CD4-positive, CD25-positive, alpha-beta regulatory T cell (primary cell): ENCODE measurements at regions not wholly inside any gene's neighbourhood (a gene's known extent, or its start where the extent isn't known, plus 50 kb on each side); places are given as distances from the start of the nearest gene placed in this dataset.

Source experiments
- ATAC-seq, 2 donors: fragments of 150-1000 bp; cut with Tn5 transposase; one replicate each; pipeline ENCODE4 v1.10.0; 2021; ENCODE audit warnings: low read depth in 2 of 2, moderate number of reproducible peaks in 2 of 2, moderate library complexity in 1 of 2
- DNase-seq, 3 donors: peaks; one replicate each; pipeline versions ENCODE4 v3.0.0 to v3.0.0-alpha.2; 2012 to 2022; ENCODE audit warnings: mixed read lengths in 1 of 3
- H3K27ac ChIP-seq: one replicate; pipeline ENCODE4 v1.7.0; 2013; ENCODE audit warnings: mild to moderate bottlenecking, low read length; ENCODE audit not compliant: insufficient read depth, poor library complexity, severe bottlenecking
- H3K27me3 ChIP-seq: one replicate; pipeline ENCODE4 v1.7.0; 2013; ENCODE audit warnings: low read length; ENCODE audit not compliant: control insufficient read depth, insufficient read depth
- H3K36me3 ChIP-seq: one replicate; pipeline ENCODE4 v1.7.0; 2013; ENCODE audit warnings: mild to moderate bottlenecking, low read length, moderate library complexity; ENCODE audit not compliant: control insufficient read depth, insufficient read depth
- H3K4me1 ChIP-seq: 2 replicates; pipeline ENCODE4 v1.7.0; 2013; ENCODE audit warnings: mild to moderate bottlenecking, low read length; ENCODE audit not compliant: insufficient read depth, control insufficient read depth, poor library complexity, severe bottlenecking
- H3K4me3 ChIP-seq: one replicate; pipeline ENCODE4 v1.7.0; 2013; ENCODE audit warnings: low read depth, mild to moderate bottlenecking, low read length, moderate library complexity
- H3K9me3 ChIP-seq, 2 experiments: 1 replicate in 1 of 2; 2 replicates in 1 of 2; pipeline ENCODE4 v1.7.0; 2013; ENCODE audit warnings: low read length in 2 of 2, mild to moderate bottlenecking in 1 of 2, moderate library complexity in 1 of 2; ENCODE audit not compliant: control insufficient read depth in 2 of 2
- H3K27ac Mint-ChIP-seq, 3 donors: one replicate each; pipeline ENCODE4 v1.8.0; 2020 to 2022; ENCODE audit warnings: mild to moderate bottlenecking in 3 of 3, mixed read lengths in 3 of 3, moderate library complexity in 2 of 3
- H3K27me3 Mint-ChIP-seq: one replicate; pipeline ENCODE4 v1.8.0; 2022; ENCODE audit warnings: mild to moderate bottlenecking, mixed read lengths
- H3K36me3 Mint-ChIP-seq: one replicate; pipeline ENCODE4 v1.8.0; 2020; ENCODE audit warnings: mixed read lengths
- H3K4me1 Mint-ChIP-seq, 4 donors: one replicate each; pipeline ENCODE4 v1.8.0; 2020 to 2022; ENCODE audit warnings: mixed read lengths in 4 of 4, mild to moderate bottlenecking in 1 of 4
- H3K4me3 Mint-ChIP-seq, 4 donors: one replicate each; pipeline ENCODE4 v1.8.0; 2020 to 2022; ENCODE audit warnings: mild to moderate bottlenecking in 4 of 4, mixed read lengths in 4 of 4, moderate library complexity in 3 of 4
- H3K9me3 Mint-ChIP-seq, 7 donors: one replicate each; pipeline ENCODE4 v1.8.0; 2020 to 2022; ENCODE audit warnings: mixed read lengths in 7 of 7, mild to moderate bottlenecking in 3 of 7, moderate library complexity in 2 of 7

- DNase-seq: no peak
These were observed 138.7 kb upstream of the NR3C1 start for GRCh38 chr5:143541943-143542797.

GRCh38 chr5:143539742-143540141, 136.3 kb upstream of the NR3C1 start:
- Mint-ChIP-seq H3K27ac (no peak overlapping the region), H3K36me3 (no peaks in the 10 kb centered on the region)

More at GRCh38 chr5:143541943-143542797, 138.7 kb upstream of the NR3C1 start:
- Histone ChIP-seq H3K27ac (no peak overlapping the region), H3K4me3 (no peak overlapping the region), H3K4me1 (no peaks in the 10 kb centered on the region), H3K9me3 (peaks cover 12 to 14% of the 10 kb centered on the region in 2 experiments), H3K27me3 (no peaks in the 10 kb centered on the region), H3K36me3 (no peaks in the 10 kb centered on the region)
- H3K9me3 Mint-ChIP-seq: peaks cover 2 to 6% (median 4%) of the 10 kb centered on the region in 7 donors
- no peak overlapping the region for H3K4me3 Mint-ChIP-seq
- no peak overlapping the region for H3K27ac Mint-ChIP-seq
- H3K4me1 Mint-ChIP-seq: no peaks in the 10 kb centered on the region
- H3K36me3 Mint-ChIP-seq: no peaks in the 10 kb centered on the region
- no peak for ATAC-seq
- H3K27me3 Mint-ChIP-seq: peaks cover 18% of the 10 kb centered on the region

GRCh38 chr5:143537056-143537455, 133.6 kb upstream of the NR3C1 start:
- no peak for ATAC-seq
- H3K36me3 ChIP-seq: no peaks in the 10 kb centered on the region

More at GRCh38 chr5:143539742-143540141, 136.3 kb upstream of the NR3C1 start:
- Mint-ChIP-seq H3K9me3 (peaks cover 2 to 6% (median 4%) of the 10 kb centered on the region in 7 donors), H3K27me3 (peaks cover 15% of the 10 kb centered on the region), H3K4me3 (no peak overlapping the region), H3K4me1 (no peaks in the 10 kb centered on the region)
- H3K27me3 ChIP-seq: no peaks in the 10 kb centered on the region
- no peaks in the 10 kb centered on the region for H3K4me1 ChIP-seq
- ATAC-seq (no peak), DNase-seq (no peak)
- peaks cover 12 to 14% of the 10 kb centered on the region in 2 experiments for H3K9me3 ChIP-seq
- no peaks in the 10 kb centered on the region for H3K36me3 ChIP-seq
- no peak overlapping the region for H3K4me3 ChIP-seq
- H3K27ac ChIP-seq: no peak overlapping the region

GRCh38 chr5:143536364-143536763, 132.9 kb upstream of the NR3C1 start:
- no peak for ATAC-seq
- Mint-ChIP-seq H3K4me1 (no peaks in the 10 kb centered on the region), H3K27ac (no peak overlapping the region), H3K27me3 (peaks cover 6% of the 10 kb centered on the region), H3K9me3 (peaks cover 0 to 6% (median 4%) of the 10 kb centered on the region in 7 donors), H3K4me3 (no peak overlapping the region), H3K36me3 (no peaks in the 10 kb centered on the region)
- Histone ChIP-seq H3K27me3 (no peaks in the 10 kb centered on the region), H3K4me3 (no peak overlapping the region), H3K9me3 (peaks cover 12 to 14% of the 10 kb centered on the region in 2 experiments), H3K4me1 (no peaks in the 10 kb centered on the region), H3K36me3 (no peaks in the 10 kb centered on the region), H3K27ac (no peak overlapping the region)
- no peak for DNase-seq

More at GRCh38 chr5:143537056-143537455, 133.6 kb upstream of the NR3C1 start:
- no peaks in the 10 kb centered on the region for H3K36me3 Mint-ChIP-seq
- H3K27ac Mint-ChIP-seq: no peak overlapping the region
- peaks cover 0 to 6% (median 4%) of the 10 kb centered on the region in 7 donors for H3K9me3 Mint-ChIP-seq
- Histone ChIP-seq H3K9me3 (peaks cover 12 to 14% of the 10 kb centered on the region in 2 experiments), H3K4me1 (no peaks in the 10 kb centered on the region), H3K27me3 (no peaks in the 10 kb centered on the region), H3K4me3 (no peak overlapping the region), H3K27ac (no peak overlapping the region)
- peaks cover 6% of the 10 kb centered on the region for H3K27me3 Mint-ChIP-seq
- no peak overlapping the region for H3K4me3 Mint-ChIP-seq
- H3K4me1 Mint-ChIP-seq: no peaks in the 10 kb centered on the region
- DNase-seq: no peak

GRCh38 chr5:143534761-143535154, 131.3 kb upstream of the NR3C1 start:
- DNase-seq (no peak), ATAC-seq (no peak)
- peaks cover 10 to 12% of the 10 kb centered on the region in 2 experiments for H3K9me3 ChIP-seq
- H3K36me3 Mint-ChIP-seq: no peaks in the 10 kb centered on the region
- no peak overlapping the region for H3K4me3 ChIP-seq
- H3K27me3 Mint-ChIP-seq: no peaks in the 10 kb centered on the region
- peaks cover 0 to 5% (median 3%) of the 10 kb centered on the region in 7 donors for H3K9me3 Mint-ChIP-seq
- H3K4me1 ChIP-seq: no peaks in the 10 kb centered on the region
- no peak overlapping the region for H3K27ac ChIP-seq
- H3K27me3 ChIP-seq: no peaks in the 10 kb centered on the region
- no peak overlapping the region for H3K27ac Mint-ChIP-seq
- H3K36me3 ChIP-seq: no peaks in the 10 kb centered on the region
- no peaks in the 10 kb centered on the region for H3K4me1 Mint-ChIP-seq
- no peak overlapping the region for H3K4me3 Mint-ChIP-seq

- DNase-seq (no peak), ATAC-seq (no peak)
- no peaks in the 10 kb centered on the region for H3K4me1 ChIP-seq
- Mint-ChIP-seq H3K9me3 (peaks cover 0 to 3% (median 0%) of the 10 kb centered on the region in 7 donors), H3K4me3 (no peak overlapping the region), H3K4me1 (no peaks in the 10 kb centered on the region), H3K27ac (no peak overlapping the region), H3K27me3 (no peaks in the 10 kb centered on the region), H3K36me3 (no peaks in the 10 kb centered on the region)
- H3K27me3 ChIP-seq: no peaks in the 10 kb centered on the region
- H3K36me3 ChIP-seq: no peaks in the 10 kb centered on the region
- H3K9me3 ChIP-seq: peaks cover 4 to 6% of the 10 kb centered on the region in 2 experiments
- no peak overlapping the region for H3K27ac ChIP-seq
- no peak overlapping the region for H3K4me3 ChIP-seq
These were observed 130.7 kb upstream of the NR3C1 start for GRCh38 chr5:143533978-143534760.

GRCh38 chr5:143533475-143533874, 130.0 kb upstream of the NR3C1 start:
- H3K36me3 Mint-ChIP-seq: no peaks in the 10 kb centered on the region
- no peaks in the 10 kb centered on the region for H3K4me1 ChIP-seq
- DNase-seq: no peak

More at GRCh38 chr5:143533475-143533874, 130.0 kb upstream of the NR3C1 start:
- H3K27me3 Mint-ChIP-seq: no peaks in the 10 kb centered on the region
- H3K4me1 Mint-ChIP-seq: no peaks in the 10 kb centered on the region
- H3K4me3 Mint-ChIP-seq: no peak overlapping the region
- H3K27ac Mint-ChIP-seq: no peak overlapping the region
- peaks cover 0 to 3% (median 0%) of the 10 kb centered on the region in 7 donors for H3K9me3 Mint-ChIP-seq
- Histone ChIP-seq H3K9me3 (no peaks in the 10 kb centered on the region), H3K27me3 (no peaks in the 10 kb centered on the region), H3K4me3 (no peak overlapping the region), H3K27ac (no peak overlapping the region), H3K36me3 (no peaks in the 10 kb centered on the region)
- ATAC-seq: no peak
